ENCODE measurements at regions not wholly inside any gene's neighbourhood (a gene's known extent, or its start where the extent isn't known, plus 50 kb on each side); places are given as distances from the start of the nearest gene placed in this dataset.

- Histone ChIP-seq H3K9me3 (no peaks in the 10 kb centered on the region), H3K4me1 (no peaks in the 10 kb centered on the region), H3K36me3 (no peaks in the 10 kb centered on the region), H3K27ac (no peak overlapping the region), H3K4me3 (no peak overlapping the region), H3K27me3 (no peaks in the 10 kb centered on the region)
- intact Hi-C loops (cut with DNase I; ENCODE audit: low total_unique reads) (no loop called here), in situ Hi-C loops (cut with MboI; ENCODE audit: low sequenced_read_pairs in 4 of 4) (no loop called here)
- ATAC-seq = no peak
- no peak for DNase-seq
- TF ChIP-seq CTCF (IDR thresholded peaks at IDR 0.05 in 4 of 5, conservative IDR thresholded peaks at IDR 0.05 in 1 of 5) = no peak
- TF ChIP-seq POLR2A (IDR thresholded peaks at IDR 0.05) = no peak
Measured at GRCh38 chr2:66985906-66986305, 411.2 kb upstream of the ETAA1 start.

- H3K27ac ChIP-seq = no peak overlapping the region
- no peaks in the 10 kb centered on the region for H3K4me1 ChIP-seq
- H3K4me3 ChIP-seq = no peak overlapping the region
- no peaks in the 10 kb centered on the region for H3K9me3 ChIP-seq
- ATAC-seq (no peak), DNase-seq (no peak)
- intact Hi-C loops (cut with DNase I; ENCODE audit: low total_unique reads) = no loop called here
- no peaks in the 10 kb centered on the region for H3K36me3 ChIP-seq
- TF ChIP-seq POLR2A (IDR thresholded peaks at IDR 0.05) (no peak), CTCF (IDR thresholded peaks at IDR 0.05 in 4 of 5, conservative IDR thresholded peaks at IDR 0.05 in 1 of 5) (no peak)
- no peaks in the 10 kb centered on the region for H3K27me3 ChIP-seq
- in situ Hi-C loops (cut with MboI; ENCODE audit: low sequenced_read_pairs in 4 of 4) = no loop called here
Measured at GRCh38 chr2:66987733-66988132, 409.4 kb upstream of the ETAA1 start.

- H3K36me3 ChIP-seq = no peaks in the 10 kb centered on the region
- no peak overlapping the region for H3K27ac ChIP-seq
- no peak for ATAC-seq
- in situ Hi-C loops (cut with MboI; ENCODE audit: low sequenced_read_pairs in 4 of 4) = no loop called here
- intact Hi-C loops (cut with DNase I; ENCODE audit: low total_unique reads) = no loop called here
- no peaks in the 10 kb centered on the region for H3K9me3 ChIP-seq
- no peaks in the 10 kb centered on the region for H3K27me3 ChIP-seq
- H3K4me3 ChIP-seq = no peak overlapping the region
- no peak for DNase-seq
- TF ChIP-seq POLR2A (IDR thresholded peaks at IDR 0.05) (no peak), CTCF (IDR thresholded peaks at IDR 0.05 in 4 of 5, conservative IDR thresholded peaks at IDR 0.05 in 1 of 5) (no peak)
- H3K4me1 ChIP-seq = no peaks in the 10 kb centered on the region
Measured at GRCh38 chr2:66994654-66995053, 402.5 kb upstream of the ETAA1 start.

GRCh38 chr2:66995636-66996035, 401.5 kb upstream of the ETAA1 start:
- Histone ChIP-seq H3K27ac (no peak overlapping the region), H3K9me3 (no peaks in the 10 kb centered on the region), H3K27me3 (no peaks in the 10 kb centered on the region), H3K4me1 (no peaks in the 10 kb centered on the region), H3K36me3 (no peaks in the 10 kb centered on the region), H3K4me3 (no peak overlapping the region)
- intact Hi-C loops (cut with DNase I; ENCODE audit: low total_unique reads) (no loop called here), in situ Hi-C loops (cut with MboI; ENCODE audit: low sequenced_read_pairs in 4 of 4) (no loop called here)
- ATAC-seq (no peak), DNase-seq (no peak)
- TF ChIP-seq POLR2A (IDR thresholded peaks at IDR 0.05) (no peak), CTCF (IDR thresholded peaks at IDR 0.05 in 4 of 5, conservative IDR thresholded peaks at IDR 0.05 in 1 of 5) (no peak)

- Histone ChIP-seq H3K27me3 (no peaks in the 10 kb centered on the region), H3K9me3 (no peaks in the 10 kb centered on the region), H3K36me3 (no peaks in the 10 kb centered on the region), H3K27ac (no peak overlapping the region), H3K4me3 (no peak overlapping the region), H3K4me1 (no peaks in the 10 kb centered on the region)
- in situ Hi-C loops (cut with MboI; ENCODE audit: low sequenced_read_pairs in 4 of 4) (no loop called here), intact Hi-C loops (cut with DNase I; ENCODE audit: low total_unique reads) (no loop called here)
- no peak for DNase-seq
- no peak for TF ChIP-seq CTCF (IDR thresholded peaks at IDR 0.05 in 4 of 5, conservative IDR thresholded peaks at IDR 0.05 in 1 of 5)
- no peak for TF ChIP-seq POLR2A (IDR thresholded peaks at IDR 0.05)
- ATAC-seq = no peak
Measured at GRCh38 chr2:67002618-67003371, 394.3 kb upstream of the ETAA1 start.
